Calu3 (cell line): ENCODE measurements at regions not wholly inside any gene's neighbourhood (a gene's known extent, or its start where the extent isn't known, plus 50 kb on each side); places are given as distances from the start of the nearest gene placed in this dataset.

Experiments used
- BruUV-seq: library from RNA; stranded (reverse); fragments of 400-500 nt; replicated peaks from 2 replicates; lab custom pipeline; 2021; lab: Mats Ljungman, UMichigan
- CTCF ChIA-PET: fragments of 300-600 bp; sonication (Branson Sonifier 250); formaldehyde crosslinking; loops from one replicate; lab custom pipeline; 2022; ENCODE audit warnings: antibody characterized with exemption; lab: Charles Lee
- DNase-seq: peaks from one replicate; pipeline ENCODE4 v3.0.0; 2022
- H3K27ac Mint-ChIP-seq: one replicate; pipeline ENCODE4 v1.8.0; 2022; ENCODE audit warnings: mixed read lengths; ENCODE audit not compliant: unreplicated experiment
- H3K27me3 Mint-ChIP-seq: one replicate; pipeline ENCODE4 v1.8.0; 2022; ENCODE audit warnings: mixed read lengths; ENCODE audit not compliant: unreplicated experiment
- H3K36me3 Mint-ChIP-seq: one replicate; pipeline ENCODE4 v1.8.0; 2022; ENCODE audit warnings: mild to moderate bottlenecking, moderate library complexity, mixed read lengths; ENCODE audit not compliant: insufficient read depth, unreplicated experiment
- H3K4me1 Mint-ChIP-seq: one replicate; pipeline ENCODE4 v1.8.0; 2022; ENCODE audit warnings: mild to moderate bottlenecking, low read depth, mixed read lengths; ENCODE audit not compliant: unreplicated experiment
- H3K4me3 Mint-ChIP-seq: one replicate; pipeline ENCODE4 v1.8.0; 2022; ENCODE audit warnings: mild to moderate bottlenecking, low read depth, moderate library complexity, mixed read lengths; ENCODE audit not compliant: unreplicated experiment
- H3K9me3 Mint-ChIP-seq: one replicate; pipeline ENCODE4 v1.8.0; 2022; ENCODE audit warnings: low read depth, mixed read lengths; ENCODE audit not compliant: unreplicated experiment
- CTCF ChIP-seq: fragments of 200-600 bp; IDR thresholded peaks from one replicate; pipeline ENCODE4 v1.8.0; 2022; ENCODE audit warnings: antibody characterized with exemption; ENCODE audit not compliant: unreplicated experiment
- intact Hi-C: fragments of 100-400 bp; cut with micrococcal nuclease; formaldehyde crosslinking; loops from one replicate; pipeline ENCODE4 v1.10.0; 2022; ENCODE audit not compliant: unreplicated experiment

GRCh38 chr21:35345954-35346353, 296.9 kb upstream of the RUNX1 start:
- peaks cover 17% of the 10 kb centered on the region for H3K4me1 Mint-ChIP-seq
- CTCF ChIA-PET, result no interaction called here

GRCh38 chr21:35344582-35344981, 295.5 kb upstream of the RUNX1 start:
- no TSS peak for BruUV-seq
- H3K27me3 Mint-ChIP-seq, result no peaks in the 10 kb centered on the region
- DNase-seq, result no peak
- CTCF ChIA-PET, result no interaction called here
- TF ChIP-seq CTCF, result no peak
- H3K4me3 Mint-ChIP-seq, result no peak overlapping the region
- no peak overlapping the region for H3K27ac Mint-ChIP-seq
- H3K4me1 Mint-ChIP-seq, result peaks cover 17% of the 10 kb centered on the region
- H3K9me3 Mint-ChIP-seq, result no peaks in the 10 kb centered on the region
- no peaks in the 10 kb centered on the region for H3K36me3 Mint-ChIP-seq
- intact Hi-C loops, result no loop called here

More at GRCh38 chr21:35345954-35346353, 296.9 kb upstream of the RUNX1 start:
- intact Hi-C loops, result no loop called here
- no peaks in the 10 kb centered on the region for H3K27me3 Mint-ChIP-seq
- no peaks in the 10 kb centered on the region for H3K36me3 Mint-ChIP-seq
- no peak for DNase-seq
- no peak for TF ChIP-seq CTCF
- H3K4me3 Mint-ChIP-seq, result no peak overlapping the region
- no TSS peak for BruUV-seq
- H3K27ac Mint-ChIP-seq, result no peak overlapping the region
- H3K9me3 Mint-ChIP-seq, result no peaks in the 10 kb centered on the region

- H3K9me3 Mint-ChIP-seq, result peaks cover 2% of the 10 kb centered on the region
- no peaks in the 10 kb centered on the region for H3K36me3 Mint-ChIP-seq
- CTCF ChIA-PET, result no interaction called here
- H3K4me3 Mint-ChIP-seq, result no peak overlapping the region
- TF ChIP-seq CTCF, result no peak
- H3K27ac Mint-ChIP-seq, result peak overlapping the region; percentile 38
- no peaks in the 10 kb centered on the region for H3K27me3 Mint-ChIP-seq
- intact Hi-C loops, result no loop called here
- no peak for DNase-seq
- peaks cover 17% of the 10 kb centered on the region for H3K4me1 Mint-ChIP-seq
- no TSS peak for BruUV-seq
Observed at GRCh38 chr21:35343046-35343819, 294.1 kb upstream of the RUNX1 start.

GRCh38 chr21:35342440-35342839, 293.3 kb upstream of the RUNX1 start:
- no peak overlapping the region for H3K4me3 Mint-ChIP-seq
- CTCF ChIA-PET, result no interaction called here
- H3K27ac Mint-ChIP-seq, result peak overlapping the region; percentile 38
- peak; percentile 6 for DNase-seq
- BruUV-seq, result no TSS peak
- intact Hi-C loops, result no loop called here
- TF ChIP-seq CTCF, result no peak
- peaks cover 17% of the 10 kb centered on the region for H3K4me1 Mint-ChIP-seq
- H3K27me3 Mint-ChIP-seq, result no peaks in the 10 kb centered on the region
- peaks cover 5% of the 10 kb centered on the region for H3K9me3 Mint-ChIP-seq
- no peaks in the 10 kb centered on the region for H3K36me3 Mint-ChIP-seq
